ENCODE measurements at regions not wholly inside any gene's neighbourhood (a gene's known extent, or its start where the extent isn't known, plus 50 kb on each side); places are given as distances from the start of the nearest gene placed in this dataset.

- H3K36me3 ChIP-seq (ENCODE audit: control insufficient read depth, insufficient read depth, low read length), result no peaks in the 10 kb centered on the region
- no peak for TF ChIP-seq CTCF (IDR thresholded peaks at IDR 0.05)
- H2AFZ ChIP-seq, result no peak overlapping the region
- H3K4me2 ChIP-seq (ENCODE audit: low read length), result no peak overlapping the region
- H3K79me2 ChIP-seq, result no peaks in the 10 kb centered on the region
- no peaks in the 10 kb centered on the region for H3K27me3 ChIP-seq (ENCODE audit: control insufficient read depth, insufficient read depth, low read length)
- no peak overlapping the region for H3K27ac ChIP-seq
- no peak overlapping the region for H3K9ac ChIP-seq
- H3K9me3 ChIP-seq (ENCODE audit: control insufficient read depth, low read length), result no peaks in the 10 kb centered on the region
- H3K4me1 ChIP-seq, result no peaks in the 10 kb centered on the region
- H3K4me3 ChIP-seq (ENCODE audit: low read depth, low read length), result no peak overlapping the region
Observed at GRCh38 chr16:79826732-79827475, 226.4 kb upstream of the MAF start.

- Histone ChIP-seq H3K4me2 (ENCODE audit: low read length) (no peak overlapping the region), H3K4me1 (no peaks in the 10 kb centered on the region), H3K4me3 (ENCODE audit: low read depth, low read length) (no peak overlapping the region), H3K27ac (no peak overlapping the region), H3K36me3 (ENCODE audit: control insufficient read depth, insufficient read depth, low read length) (no peaks in the 10 kb centered on the region), H3K9ac (no peak overlapping the region), H3K79me2 (no peaks in the 10 kb centered on the region), H2AFZ (no peak overlapping the region), H3K27me3 (ENCODE audit: control insufficient read depth, insufficient read depth, low read length) (no peaks in the 10 kb centered on the region), H3K9me3 (ENCODE audit: control insufficient read depth, low read length) (no peaks in the 10 kb centered on the region)
- TF ChIP-seq CTCF (IDR thresholded peaks at IDR 0.05), result no peak
Observed at GRCh38 chr16:79825002-79825401, 224.5 kb upstream of the MAF start.

GRCh38 chr16:79823639-79824038, 223.1 kb upstream of the MAF start:
- no peak overlapping the region for H3K27ac ChIP-seq
- no peaks in the 10 kb centered on the region for H3K79me2 ChIP-seq
- no peak overlapping the region for H3K4me2 ChIP-seq (ENCODE audit: low read length)
- H2AFZ ChIP-seq, result no peak overlapping the region
- H3K9ac ChIP-seq, result no peak overlapping the region
- H3K27me3 ChIP-seq (ENCODE audit: control insufficient read depth, insufficient read depth, low read length), result no peaks in the 10 kb centered on the region
- H3K4me3 ChIP-seq (ENCODE audit: low read depth, low read length), result no peak overlapping the region
- H3K9me3 ChIP-seq (ENCODE audit: control insufficient read depth, low read length), result no peaks in the 10 kb centered on the region
- no peak for TF ChIP-seq CTCF (IDR thresholded peaks at IDR 0.05)
- H3K4me1 ChIP-seq, result no peaks in the 10 kb centered on the region
- no peaks in the 10 kb centered on the region for H3K36me3 ChIP-seq (ENCODE audit: control insufficient read depth, insufficient read depth, low read length)

GRCh38 chr16:79821911-79822310, 221.4 kb upstream of the MAF start:
- no peaks in the 10 kb centered on the region for H3K4me1 ChIP-seq
- H3K9me3 ChIP-seq (ENCODE audit: control insufficient read depth, low read length), result no peaks in the 10 kb centered on the region
- no peak overlapping the region for H3K4me2 ChIP-seq (ENCODE audit: low read length)
- H3K36me3 ChIP-seq (ENCODE audit: control insufficient read depth, insufficient read depth, low read length), result no peaks in the 10 kb centered on the region
- no peak overlapping the region for H3K9ac ChIP-seq
- no peak for TF ChIP-seq CTCF (IDR thresholded peaks at IDR 0.05)
- H3K27me3 ChIP-seq (ENCODE audit: control insufficient read depth, insufficient read depth, low read length), result no peaks in the 10 kb centered on the region
- no peak overlapping the region for H3K27ac ChIP-seq
- H3K79me2 ChIP-seq, result no peaks in the 10 kb centered on the region
- no peak overlapping the region for H2AFZ ChIP-seq
- H3K4me3 ChIP-seq (ENCODE audit: low read depth, low read length), result no peak overlapping the region

GRCh38 chr16:79816081-79816497, 215.6 kb upstream of the MAF start:
- H3K9me3 ChIP-seq (ENCODE audit: control insufficient read depth, low read length), result no peaks in the 10 kb centered on the region
- H3K4me1 ChIP-seq, result no peaks in the 10 kb centered on the region
- H3K9ac ChIP-seq, result no peak overlapping the region
- no peak overlapping the region for H2AFZ ChIP-seq
- no peak overlapping the region for H3K4me2 ChIP-seq (ENCODE audit: low read length)
- H3K27me3 ChIP-seq (ENCODE audit: control insufficient read depth, insufficient read depth, low read length), result no peaks in the 10 kb centered on the region
- H3K79me2 ChIP-seq, result no peaks in the 10 kb centered on the region
- H3K27ac ChIP-seq, result no peak overlapping the region
- H3K4me3 ChIP-seq (ENCODE audit: low read depth, low read length), result no peak overlapping the region
- TF ChIP-seq CTCF (IDR thresholded peaks at IDR 0.05), result no peak
- H3K36me3 ChIP-seq (ENCODE audit: control insufficient read depth, insufficient read depth, low read length), result no peaks in the 10 kb centered on the region

Data from parathyroid adenoma (tissue), 2 donors.